ENCODE measurements at regions not wholly inside any gene's neighbourhood (a gene's known extent, or its start where the extent isn't known, plus 50 kb on each side); places are given as distances from the start of the nearest gene placed in this dataset.

- POLR2A ChIA-PET: no interaction called here
- intact Hi-C loops (cut with micrococcal nuclease; ENCODE audit: unreplicated experiment) (no loop called here), in situ Hi-C loops (cut with HindIII; ENCODE audit: low pct_unique_long_range_greater_than_20kb, low sequenced_read_pairs) (no loop called here)
- no peak overlapping the region for H3K4me3 ChIP-seq (ENCODE audit: low read depth in 2 of 2, low read length in 2 of 2)
- H3K36me3 ChIP-seq (ENCODE audit: control insufficient read depth, insufficient read depth, low read length): no peaks in the 10 kb centered on the region
- no peak overlapping the region for H3K27ac ChIP-seq (ENCODE audit: low read length)
- H3K27me3 ChIP-seq (ENCODE audit: control insufficient read depth, insufficient read depth, low read length): no peaks in the 10 kb centered on the region
- ATAC-seq (no peak), DNase-seq (ENCODE audit: low read depth, low spot score) (no peak)
- CTCF ChIA-PET: interaction anchor here (1.1 kb wide), 1 partner anchor 12 kb away, joined by 3 read pairs; no protein-coding TSS in a partner anchor
- TF ChIP-seq CTCF (IDR thresholded peaks at IDR 0.05) (no peak), TCF7L2 (IDR thresholded peaks at IDR 0.05; ENCODE audit: low read depth, low read length) (no peak), SIN3A (IDR thresholded peaks at IDR 0.05; ENCODE audit: borderline replicate concordance, insufficient read depth, low read depth, low read length) (no peak)
- BruUV-seq (replicated peaks): no TSS peak
- H3K9me3 ChIP-seq (ENCODE audit: control insufficient read depth, insufficient read depth, low read depth, low read length): no peaks in the 10 kb centered on the region
- H3K4me1 ChIP-seq (ENCODE audit: control insufficient read depth, insufficient read depth, low read length): no peaks in the 10 kb centered on the region
Measured at GRCh38 chr5:174431504-174431903, 292.9 kb upstream of the MSX2 start.

GRCh38 chr5:174433098-174433497 is 291.3 kb upstream of the MSX2 start:
- Histone ChIP-seq H3K27ac (ENCODE audit: low read length) (no peak overlapping the region), H3K27me3 (ENCODE audit: control insufficient read depth, insufficient read depth, low read length) (no peaks in the 10 kb centered on the region), H3K4me3 (ENCODE audit: low read depth in 2 of 2, low read length in 2 of 2) (no peak overlapping the region), H3K4me1 (ENCODE audit: control insufficient read depth, insufficient read depth, low read length) (no peaks in the 10 kb centered on the region), H3K9me3 (ENCODE audit: control insufficient read depth, insufficient read depth, low read depth, low read length) (no peaks in the 10 kb centered on the region), H3K36me3 (ENCODE audit: control insufficient read depth, insufficient read depth, low read length) (no peaks in the 10 kb centered on the region)
- ChIA-PET POLR2A (no interaction called here), CTCF (no interaction called here)
- intact Hi-C loops (cut with micrococcal nuclease; ENCODE audit: unreplicated experiment) (no loop called here), in situ Hi-C loops (cut with HindIII; ENCODE audit: low pct_unique_long_range_greater_than_20kb, low sequenced_read_pairs) (no loop called here)
- no peak for ATAC-seq
- no peak for DNase-seq (ENCODE audit: low read depth, low spot score)
- TF ChIP-seq TCF7L2 (IDR thresholded peaks at IDR 0.05; ENCODE audit: low read depth, low read length): no peak
- no peak for TF ChIP-seq SIN3A (IDR thresholded peaks at IDR 0.05; ENCODE audit: borderline replicate concordance, insufficient read depth, low read depth, low read length)
- TF ChIP-seq CTCF (IDR thresholded peaks at IDR 0.05): no peak
- TF ChIP-seq POLR2AphosphoS5 (IDR thresholded peaks at IDR 0.05; ENCODE audit: low read depth, low read length): no peak
- TF ChIP-seq REST (IDR thresholded peaks at IDR 0.05; ENCODE audit: insufficient read depth in 1 of 2, low read depth in 2 of 2, low read length in 1 of 2): no peak
- no TSS peak for BruUV-seq (replicated peaks)

Measured in Panc1 (cell line).